SW 1271 (cell line): ENCODE measurements at regions not wholly inside any gene's neighbourhood (a gene's known extent, or its start where the extent isn't known, plus 50 kb on each side); places are given as distances from the start of the nearest gene placed in this dataset.

Experiments used
- DNase-seq, 2 experiments: peaks; one replicate each; lab custom pipeline; 2025; lab: John Stamatoyannopoulos, UW

GRCh38 chr4:175125410-175126068 is 207.4 kb downstream of the ADAM29 start:
- no peak for DNase-seq

- no peak for DNase-seq
Observed at GRCh38 chr4:175127314-175127713, 209.2 kb downstream of the ADAM29 start.

DNA sequence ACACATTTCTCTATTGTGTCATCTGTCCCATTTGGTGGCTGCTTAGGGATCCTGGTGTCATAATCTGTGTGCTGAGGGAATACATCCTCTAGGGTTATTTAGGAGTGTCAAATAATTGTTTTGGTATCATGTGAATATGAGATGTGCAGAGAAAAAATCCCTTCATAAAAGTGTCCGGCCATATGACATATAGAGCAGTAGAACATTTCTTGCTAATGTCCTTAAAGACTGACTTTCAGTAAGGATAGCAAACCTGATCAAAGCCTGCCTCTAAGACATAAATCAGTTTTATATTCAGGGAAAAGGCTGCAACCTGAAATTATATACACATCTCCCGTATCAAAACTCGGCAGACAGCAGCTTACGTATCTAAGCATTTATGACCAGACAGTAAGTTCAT is 211.6 kb downstream of the ADAM29 start:
- DNase-seq = no peak

GRCh38 chr4:175139205-175139604 is 221.0 kb downstream of the ADAM29 start:
- DNase-seq = no peak

GRCh38 chr4:175143116-175143515 is 225.0 kb downstream of the ADAM29 start:
- no peak for DNase-seq

DNA sequence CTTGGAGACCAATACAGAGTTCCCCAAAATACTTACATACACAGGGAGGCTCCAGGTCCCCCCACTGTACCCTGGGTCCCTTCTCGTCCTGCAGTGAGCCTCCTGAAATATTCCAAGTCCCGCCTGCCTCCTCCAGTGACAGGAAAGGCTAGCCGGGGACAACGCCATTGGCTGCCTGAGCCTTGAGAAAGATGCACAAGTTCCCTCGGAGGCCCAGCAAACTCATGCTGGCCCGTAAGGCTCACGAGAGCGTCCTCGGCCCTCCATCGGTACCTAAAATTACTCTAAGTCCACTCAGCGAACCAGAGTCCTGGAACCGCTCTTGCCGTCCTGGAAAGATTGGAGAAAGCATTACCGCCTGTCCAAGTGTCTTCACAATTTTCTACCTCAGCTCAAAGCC is 228.6 kb downstream of the ADAM29 start:
- DNase-seq = no peak

DNA sequence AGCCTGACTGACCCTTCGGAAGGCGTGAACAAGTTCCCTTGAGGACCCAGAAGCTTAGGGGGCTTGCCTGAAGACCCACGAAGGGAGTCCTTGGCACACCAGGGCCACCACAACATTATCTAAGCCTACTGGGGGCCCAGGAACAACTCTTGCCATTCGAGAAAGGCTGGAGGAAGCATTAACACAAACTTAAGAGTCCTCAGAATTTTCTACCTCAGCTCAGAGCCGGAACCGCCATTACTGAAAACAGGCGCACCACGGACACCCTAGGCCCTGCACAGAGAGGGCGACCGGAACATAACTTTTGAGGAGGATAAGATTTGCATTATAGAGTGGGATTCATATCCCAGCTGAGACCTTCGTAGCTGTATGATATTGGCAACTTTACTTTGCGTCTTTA is 229.1 kb downstream of the ADAM29 start:
- DNase-seq = no peak

DNA sequence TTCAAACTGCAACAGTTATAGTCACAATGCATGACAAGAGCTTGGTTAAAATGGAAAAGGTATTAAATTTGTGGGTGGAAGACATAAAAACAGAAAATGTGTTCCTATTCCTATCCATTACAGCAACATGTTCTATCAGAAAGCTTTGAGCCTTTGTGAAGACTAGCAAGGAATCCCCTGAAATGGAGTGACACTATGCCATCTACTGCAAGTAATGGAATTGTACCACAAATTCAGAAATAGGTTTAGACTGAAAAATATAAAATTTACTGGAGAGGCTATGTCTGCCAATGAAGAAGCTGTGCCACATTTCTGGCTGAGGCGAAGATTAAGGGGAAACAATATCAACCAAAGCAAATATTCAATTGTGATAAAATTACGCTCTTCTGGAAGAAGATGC is 247.9 kb downstream of the ADAM29 start:
- DNase-seq = no peak

DNA sequence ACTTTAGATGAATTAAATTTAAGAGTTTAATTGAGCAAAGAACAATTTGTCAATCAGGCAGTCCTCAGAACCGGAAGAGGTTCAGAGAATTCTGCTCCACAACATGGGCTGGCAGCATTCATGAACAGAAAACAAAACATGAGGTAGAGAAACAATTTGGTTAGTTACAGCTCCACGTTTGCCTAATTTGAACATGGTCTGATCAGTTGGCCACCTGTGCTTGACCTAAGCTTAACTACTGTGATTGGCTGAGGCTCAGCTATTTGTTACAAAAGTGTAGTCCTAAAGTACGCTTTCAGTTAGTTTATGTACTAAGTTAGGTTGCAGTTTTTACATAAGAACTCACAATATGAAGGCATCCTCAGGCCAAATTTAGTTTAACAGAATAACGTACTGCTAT is 258.6 kb downstream of the ADAM29 start:
- no peak for DNase-seq

GRCh38 chr4:175190654-175191053 is 272.5 kb downstream of the ADAM29 start:
- no peak for DNase-seq

- DNase-seq = no peak
Observed at GRCh38 chr4:175198056-175198455, 279.9 kb downstream of the ADAM29 start.

- no peak for DNase-seq
Observed at GRCh38 chr4:175215208-175215607, 297.1 kb downstream of the ADAM29 start.

GRCh38 chr4:175215657-175216056 is 297.5 kb downstream of the ADAM29 start:
- no peak for DNase-seq

DNA sequence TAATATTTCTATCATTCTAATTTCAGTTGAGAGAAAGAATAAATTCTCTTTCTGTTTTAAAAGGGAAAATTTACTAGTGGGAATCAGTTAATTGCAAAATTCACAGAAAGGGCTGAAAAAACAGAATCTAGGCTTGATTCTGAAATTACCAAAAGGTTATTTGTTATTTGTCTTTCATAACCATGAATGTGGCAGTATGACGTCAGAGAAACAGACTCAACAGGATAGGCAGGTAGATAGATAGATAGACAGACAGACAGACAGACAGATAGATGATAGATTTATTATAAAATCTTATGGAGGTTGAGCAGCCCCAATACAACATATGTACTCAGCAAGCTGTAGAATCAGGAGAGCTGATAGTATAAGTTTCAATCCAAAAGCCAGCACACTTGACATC is 311.0 kb downstream of the ADAM29 start:
- no peak for DNase-seq

DNA sequence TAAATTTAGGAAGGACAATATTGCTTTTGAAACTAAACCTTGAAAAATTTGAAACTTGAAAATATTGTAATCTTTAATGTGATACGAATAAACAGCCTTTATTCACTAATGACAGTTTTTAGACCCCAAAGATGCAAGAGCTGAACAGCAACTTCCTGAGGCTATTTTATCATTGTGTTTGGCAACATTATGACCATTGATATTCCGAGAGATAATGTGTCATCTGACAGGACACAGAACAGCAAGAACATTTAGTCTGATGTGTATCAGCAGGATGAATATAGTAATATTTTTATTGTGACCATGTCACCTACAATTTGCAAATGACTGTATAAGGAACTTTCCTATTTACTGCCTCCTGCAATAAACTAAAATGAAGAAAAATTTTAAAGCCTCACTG is 316.0 kb downstream of the ADAM29 start:
- DNase-seq = no peak

DNA sequence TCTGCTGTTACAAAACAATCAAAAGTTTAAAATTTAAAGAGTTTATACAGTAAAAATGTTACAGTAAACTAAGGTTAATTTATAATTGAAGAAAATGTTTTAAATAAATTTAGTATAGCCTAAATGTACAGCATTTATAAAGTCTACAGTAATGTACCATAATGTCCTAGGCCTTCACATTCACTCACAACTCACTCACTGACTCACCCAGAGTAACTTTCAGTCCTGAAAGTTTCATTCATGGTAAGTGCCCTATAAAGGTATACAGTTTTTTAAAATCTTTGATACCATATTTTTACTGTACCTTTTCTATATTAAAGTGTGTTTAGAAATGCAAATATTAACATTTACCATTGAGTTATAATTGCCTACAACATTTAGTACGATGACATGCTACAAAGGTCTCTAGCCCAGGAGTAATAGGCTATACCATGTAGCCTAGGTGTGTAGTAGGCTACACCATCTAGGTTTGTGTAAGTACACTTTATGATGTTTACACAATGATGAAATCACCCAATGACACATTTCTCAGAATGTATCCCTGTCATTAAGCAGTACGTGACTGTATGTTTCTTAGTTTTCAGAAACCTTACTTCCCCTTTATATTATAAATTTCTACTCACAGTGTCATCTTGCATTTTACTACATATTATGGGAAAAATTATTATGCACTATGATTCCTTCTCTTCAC is 320.8 kb downstream of the ADAM29 start:
- no peak for DNase-seq

GRCh38 chr4:175246941-175247340 is 328.8 kb downstream of the ADAM29 start:
- no peak for DNase-seq

- no peak for DNase-seq
Observed at GRCh38 chr4:175252642-175253041, 334.5 kb downstream of the ADAM29 start.

GRCh38 chr4:175253184-175253902 is 335.2 kb downstream of the ADAM29 start:
- no peak for DNase-seq

- DNase-seq = no peak
Observed at GRCh38 chr4:175263537-175263936, 345.4 kb downstream of the ADAM29 start.

DNA sequence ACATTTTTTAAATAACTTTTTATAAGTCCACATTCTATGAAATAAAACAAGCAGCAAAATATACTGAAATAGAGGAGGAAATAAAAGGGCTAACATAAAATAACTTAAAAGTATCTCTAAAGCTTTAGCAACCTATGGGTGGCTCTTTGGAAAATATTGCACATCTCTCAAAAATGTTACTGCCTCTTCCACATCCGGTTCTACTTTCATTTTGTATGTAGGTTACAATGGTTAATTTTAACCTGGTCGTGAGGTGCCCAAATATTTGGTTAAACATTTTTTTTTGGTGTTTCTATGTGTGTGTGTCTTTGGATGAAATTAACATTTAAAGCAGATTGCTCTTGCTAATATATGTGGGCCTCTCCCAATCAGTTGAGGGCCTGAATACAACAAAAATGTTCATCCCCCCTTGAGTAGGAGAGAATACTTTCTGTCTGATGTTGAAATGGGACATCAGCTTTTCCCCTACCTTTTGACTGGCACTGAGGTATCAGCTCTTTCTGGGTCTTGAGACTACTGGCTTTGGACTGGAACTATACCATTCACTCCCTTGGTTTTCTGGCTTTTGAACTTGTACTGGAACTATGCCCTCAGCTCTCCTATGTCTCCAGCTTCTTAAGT is 353.0 kb downstream of the ADAM29 start:
- no peak for DNase-seq

DNA sequence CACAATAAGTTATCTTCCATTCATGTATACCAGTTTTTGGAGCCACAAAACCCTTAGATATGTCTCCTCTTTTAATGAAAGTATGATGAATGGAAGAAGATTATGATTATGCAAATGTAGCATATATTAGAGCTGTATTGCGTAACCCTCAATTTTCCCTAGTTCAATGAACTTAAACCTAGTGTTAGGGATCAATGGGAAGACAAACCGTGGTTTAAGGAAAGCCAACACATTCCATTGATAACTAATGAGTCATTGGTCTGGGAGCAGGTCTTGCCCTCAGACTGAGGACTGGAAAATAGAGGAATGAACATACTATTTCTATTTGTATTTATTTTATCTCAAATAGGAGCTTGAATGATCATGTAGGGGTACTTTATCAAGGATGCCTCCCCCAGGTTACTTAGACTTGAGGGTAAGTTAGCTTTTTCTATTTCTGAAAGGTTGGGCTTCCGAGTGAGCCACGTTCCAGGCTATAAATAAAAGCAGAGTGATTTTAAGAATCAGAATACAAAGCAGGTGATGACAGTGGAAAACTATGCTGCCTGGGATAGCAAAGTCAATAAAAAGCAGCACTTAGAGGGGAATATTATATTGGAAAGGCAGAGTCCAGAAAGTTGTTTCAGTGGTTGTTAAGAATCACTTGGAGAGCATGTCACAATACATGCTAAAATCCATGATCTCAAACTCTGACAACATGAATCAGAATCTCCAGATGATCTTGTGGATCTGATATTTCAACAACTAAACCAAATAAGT is 356.0 kb downstream of the ADAM29 start:
- DNase-seq = no peak
